ENCODE measurements at regions not wholly inside any gene's neighbourhood (a gene's known extent, or its start where the extent isn't known, plus 50 kb on each side); places are given as distances from the start of the nearest gene placed in this dataset.
"Not testable (repeated sequence)": the region's sequence is repeated elsewhere in the genome, so short reads cannot be mapped to it uniquely, and the experiment has no call there.

- not testable (repeated sequence) for TF ChIP-seq CTCF, POLR2A (IDR thresholded peaks at IDR 0.05)
Measured at GRCh38 chr17:21848510-21848909, 156.2 kb downstream of the KCNJ18 start.

Measured in suprapubic skin (tissue), 3 donors.